Sigmoid colon (tissue), 4 donors: ENCODE measurements at regions not wholly inside any gene's neighbourhood (a gene's known extent, or its start where the extent isn't known, plus 50 kb on each side); places are given as distances from the start of the nearest gene placed in this dataset.

Experiments used
- CTCF ChIP-seq, 4 experiments: fragments of 450-650 bp in 3 of 4; fragments of 200-600 bp in 1 of 4; IDR thresholded peaks; one replicate each; pipeline ENCODE4 v1.5.1; 2016 to 2019; ENCODE audit warnings: antibody characterized with exemption in 4 of 4, mild to moderate bottlenecking in 3 of 4, moderate library complexity in 2 of 4
- EP300 ChIP-seq, 4 donors: sonication (generic); formaldehyde crosslinking; IDR thresholded peaks; one replicate each; pipeline ENCODE4 v1.6.1; 2017; ENCODE audit warnings: antibody characterized with exemption in 4 of 4
- POLR2A ChIP-seq, 2 donors: fragments of 450-650 bp; IDR thresholded peaks; one replicate each; pipeline ENCODE4 v1.6.1; 2016; ENCODE audit warnings: antibody characterized with exemption in 2 of 2, mild to moderate bottlenecking in 2 of 2, moderate library complexity in 2 of 2

- TF ChIP-seq CTCF (IDR thresholded peaks at IDR 0.05) (no peak), EP300 (IDR thresholded peaks at IDR 0.05) (no peak), POLR2A (IDR thresholded peaks at IDR 0.05) (no peak)
Measured at GRCh38 chr14:105636935-105637334, 110.6 kb downstream of the TMEM121 start.
